ENCODE measurements at regions not wholly inside any gene's neighbourhood (a gene's known extent, or its start where the extent isn't known, plus 50 kb on each side); places are given as distances from the start of the nearest gene placed in this dataset.

- TF ChIP-seq EZH2 (IDR thresholded peaks at IDR 0.05; ENCODE audit: low read length) (no peak), CTCF (optimal IDR thresholded peaks at IDR 0.05 in 1 of 3, IDR thresholded peaks at IDR 0.05 in 1 of 3, conservative IDR thresholded peaks at IDR 0.05 in 1 of 3; ENCODE audit: extremely low read depth in 1 of 3, insufficient read depth in 2 of 3, low read length in 3 of 3) (no peak)
These were observed 95.4 kb downstream of the RAB18 start for GRCh38 chr10:27599546-27599945.

Measured in keratinocyte (primary cell).